CD4-positive, alpha-beta T cell treated with Interleukin-4 for 1 hour (primary cell): ENCODE measurements at regions not wholly inside any gene's neighbourhood (a gene's known extent, or its start where the extent isn't known, plus 50 kb on each side); places are given as distances from the start of the nearest gene placed in this dataset.
"Not testable (repeated sequence)": the region's sequence is repeated elsewhere in the genome, so short reads cannot be mapped to it uniquely, and the experiment has no call there.

Experiments
- DNase-seq, 2 donors: peaks; one replicate each; pipeline ENCODE4 v3.0.0-alpha.2; 2020 to 2022

DNA sequence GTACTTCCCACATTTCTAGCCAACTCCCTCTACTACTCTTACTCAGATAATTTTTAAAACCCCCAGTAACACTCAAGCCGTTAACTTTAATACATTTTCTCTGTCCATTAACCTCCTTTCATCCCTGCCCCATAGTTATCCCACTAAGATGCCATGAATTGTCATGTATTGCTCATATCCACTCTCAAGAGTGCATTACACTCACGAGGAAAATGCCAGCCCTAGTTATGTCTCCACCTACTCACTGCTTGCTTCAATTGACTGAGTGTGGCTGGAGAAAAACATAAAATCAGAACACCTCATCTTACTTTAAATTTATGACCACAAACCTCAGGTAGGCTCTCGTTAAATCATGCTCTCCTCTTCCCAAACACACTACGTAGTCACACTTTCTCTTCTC lies 324.1 kb upstream of the NPSR1 start:
- DNase-seq = no peak

DNA sequence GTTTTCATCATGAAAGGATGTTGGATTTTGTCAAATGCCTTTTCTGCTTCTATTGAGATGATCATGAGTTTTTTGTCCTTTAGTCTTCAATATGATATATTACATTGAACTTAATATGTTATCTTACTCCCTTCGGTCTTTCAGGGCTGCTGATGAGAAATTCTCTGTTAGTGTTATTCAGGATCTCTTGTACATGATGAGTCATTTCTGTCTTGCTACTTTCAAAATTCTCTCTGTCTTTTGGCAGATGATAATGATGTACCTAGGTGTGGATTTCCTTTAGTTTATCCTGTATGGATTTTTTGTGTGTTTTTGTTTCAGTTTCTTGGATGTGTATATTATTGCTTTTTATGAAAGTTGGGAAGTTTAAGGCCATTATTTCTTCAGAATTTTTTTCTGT lies 320.9 kb upstream of the NPSR1 start:
- no peak for DNase-seq

DNA sequence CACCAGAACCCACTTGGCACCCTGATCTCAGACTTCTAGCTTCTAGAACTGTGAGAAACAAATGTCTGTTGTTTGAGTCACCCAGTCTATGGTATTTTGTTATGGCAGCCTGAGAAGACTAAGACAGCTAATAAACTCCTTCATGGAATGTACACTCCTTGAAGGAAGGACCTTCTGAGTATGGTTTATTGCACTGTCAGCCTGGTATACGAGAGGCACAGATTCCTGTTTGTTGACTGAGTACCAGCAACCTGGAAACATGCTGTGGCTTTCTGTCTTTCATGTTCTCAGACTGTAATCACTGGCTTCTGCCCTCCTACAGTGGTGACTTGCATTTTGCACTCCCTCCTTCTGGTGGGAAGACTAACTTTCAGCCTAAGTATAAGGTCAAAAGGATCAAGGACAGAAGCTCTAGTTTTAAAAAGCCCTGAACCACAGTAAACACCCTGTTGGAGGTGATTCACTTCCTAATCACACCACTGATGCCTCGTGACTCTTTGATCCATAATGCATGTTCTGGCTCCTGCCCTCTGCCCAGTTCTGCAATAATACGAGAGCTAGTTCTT lies 319.0 kb upstream of the NPSR1 start:
- DNase-seq = no peak

DNA sequence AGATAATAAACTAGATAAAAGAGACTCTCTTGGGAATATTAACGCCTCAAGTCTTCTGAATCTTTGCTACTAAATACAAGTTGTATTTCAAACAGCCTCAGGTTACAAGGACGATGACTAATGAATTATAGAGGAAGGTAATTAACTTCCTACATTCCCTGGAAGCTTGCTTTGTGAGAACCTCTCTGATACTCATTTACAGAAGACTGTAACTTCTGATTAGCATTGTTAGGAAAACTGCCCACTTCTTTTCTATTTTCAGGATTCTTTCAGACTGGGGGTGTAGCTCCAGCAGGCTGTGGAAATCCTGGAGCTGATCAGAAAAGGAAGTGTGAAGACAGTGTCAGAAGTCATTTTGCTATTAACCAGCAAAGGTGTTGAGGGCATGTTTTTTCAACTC lies 316.7 kb upstream of the NPSR1 start:
- DNase-seq = no peak

DNA sequence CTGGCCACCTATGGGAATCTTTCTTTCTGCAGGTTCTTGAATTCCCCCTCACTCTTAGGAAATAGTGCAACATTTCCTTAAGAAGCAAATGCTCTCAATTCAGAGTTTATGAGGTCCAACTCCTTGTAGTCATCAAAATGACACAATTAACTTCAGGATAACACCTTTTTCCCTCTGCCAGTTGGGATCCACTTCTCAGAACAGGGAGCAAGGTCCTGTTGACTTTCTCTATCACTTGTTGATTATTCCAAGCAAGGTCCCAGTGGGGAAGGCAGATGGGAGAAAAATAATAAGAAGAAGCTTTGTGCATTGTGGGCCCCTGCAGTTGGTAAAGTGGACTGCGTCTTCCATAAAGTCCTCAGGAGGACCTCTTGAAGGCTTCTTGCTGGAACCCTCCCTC lies 315.6 kb upstream of the NPSR1 start:
- no peak for DNase-seq

DNA sequence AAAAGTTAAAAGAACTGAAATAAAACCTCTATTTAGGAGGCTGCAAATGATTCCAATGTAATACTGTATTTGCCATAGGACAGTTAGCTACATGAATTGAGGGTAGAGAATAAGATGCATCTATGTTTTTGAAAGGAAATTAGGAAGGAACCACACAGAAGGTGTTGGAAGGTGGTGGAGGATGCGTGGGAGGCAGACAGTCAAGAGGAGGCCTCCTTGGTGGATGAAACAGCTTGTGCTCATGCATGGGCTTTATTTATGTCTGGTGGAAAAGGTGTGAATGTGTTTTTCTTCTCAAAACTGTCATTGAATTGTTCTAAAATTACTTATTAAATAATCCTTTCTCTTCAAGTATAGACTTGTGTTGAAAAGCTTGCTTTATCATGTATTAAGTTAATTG lies 314.4 kb upstream of the NPSR1 start:
- DNase-seq = no peak

DNA sequence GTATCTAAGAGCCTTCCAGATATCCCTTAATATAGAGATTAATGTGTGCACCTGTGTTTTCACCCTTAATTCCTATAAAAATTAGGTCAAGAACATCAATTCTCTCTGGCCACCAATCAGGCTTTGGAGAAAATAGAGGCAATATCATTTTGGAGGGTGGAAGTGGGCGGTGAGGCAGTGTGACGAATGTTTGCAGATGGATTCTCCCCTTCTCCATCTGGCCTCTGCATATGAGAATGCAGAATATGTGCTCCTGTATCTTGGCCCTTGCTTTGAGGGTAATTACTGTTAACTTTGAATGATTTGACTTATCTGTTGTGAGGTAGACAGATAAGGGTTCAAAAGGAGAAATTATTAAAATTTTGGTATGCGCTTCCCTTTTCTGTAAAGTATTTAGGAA lies 304.0 kb upstream of the NPSR1 start:
- DNase-seq = no peak

DNA sequence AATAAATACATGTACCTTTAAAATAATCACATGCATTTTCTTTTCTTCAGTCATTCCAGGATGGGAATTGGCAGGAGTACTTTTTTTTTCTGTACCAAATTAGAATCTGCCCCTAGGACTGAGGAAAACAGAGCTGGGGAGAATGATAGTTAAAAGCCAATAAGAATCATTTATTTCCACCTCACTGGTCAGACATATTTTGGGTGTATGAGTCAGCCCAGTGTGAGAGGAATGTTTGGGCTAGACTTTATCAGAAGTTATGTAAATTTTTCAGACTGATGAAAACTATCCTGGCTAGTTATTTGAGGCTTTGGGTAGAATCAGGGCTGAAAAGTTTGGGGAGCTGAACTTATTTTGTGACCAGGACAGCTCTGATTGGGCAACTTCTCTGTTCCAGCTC lies 303.1 kb upstream of the NPSR1 start:
- DNase-seq = no peak

DNA sequence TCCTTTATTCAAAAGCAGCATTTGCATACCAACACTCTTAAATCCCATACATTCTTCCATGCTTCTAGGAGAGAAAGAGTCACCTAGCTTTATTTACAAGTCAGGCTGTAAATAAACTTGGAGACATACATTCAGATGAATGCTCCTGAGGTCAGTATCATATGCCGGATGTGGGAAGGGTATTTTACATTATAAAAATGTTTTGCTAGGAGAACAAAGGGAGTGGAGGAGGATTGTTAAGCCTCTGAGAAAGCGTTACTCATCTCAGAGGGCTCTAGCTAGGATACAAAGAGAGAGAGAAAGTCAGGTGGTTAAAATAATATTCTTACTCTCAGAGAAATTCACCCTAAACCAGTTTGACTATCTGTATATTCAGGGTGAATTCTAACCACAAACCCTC lies 300.9 kb upstream of the NPSR1 start:
- no peak for DNase-seq

DNA sequence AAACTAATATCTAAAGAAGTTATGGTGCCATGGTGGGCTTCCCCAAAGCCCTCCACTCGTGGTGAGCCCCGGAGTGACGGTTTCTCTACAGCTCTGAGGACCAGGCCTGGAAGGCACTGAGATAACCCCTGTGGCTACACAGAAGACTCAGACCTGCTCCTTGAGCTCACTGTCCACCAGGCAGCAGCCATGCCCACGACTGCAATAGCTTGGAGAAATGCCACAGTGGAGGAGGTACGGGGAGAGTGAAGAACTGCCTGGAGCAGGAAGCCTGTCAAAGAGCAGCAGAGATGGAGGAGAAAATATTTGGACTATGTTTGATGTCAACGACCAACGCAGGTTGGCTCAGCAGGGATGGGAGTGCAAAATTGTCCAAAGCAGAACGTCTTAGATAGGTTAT lies 300.1 kb upstream of the NPSR1 start:
- no peak for DNase-seq

DNA sequence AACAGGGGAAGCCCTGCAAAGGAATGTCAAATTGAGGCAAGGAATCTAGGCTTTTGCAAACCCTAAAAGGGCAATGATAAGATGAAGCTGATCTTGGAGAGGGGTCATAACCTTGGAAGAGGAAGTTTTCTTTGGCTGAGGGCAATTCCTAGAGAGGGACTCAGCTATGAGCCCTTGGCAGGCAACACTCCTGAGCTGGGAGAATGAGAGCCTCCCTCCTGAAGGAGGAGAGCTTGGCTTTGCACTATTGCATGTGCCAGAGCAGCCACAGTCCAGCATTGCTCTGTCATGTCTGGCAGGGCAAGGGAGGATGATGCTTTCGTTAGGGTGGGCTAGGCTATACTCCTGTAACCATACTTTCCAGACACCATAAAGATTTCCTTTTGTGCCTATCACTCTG lies 299.4 kb upstream of the NPSR1 start:
- not testable (repeated sequence) for DNase-seq

DNA sequence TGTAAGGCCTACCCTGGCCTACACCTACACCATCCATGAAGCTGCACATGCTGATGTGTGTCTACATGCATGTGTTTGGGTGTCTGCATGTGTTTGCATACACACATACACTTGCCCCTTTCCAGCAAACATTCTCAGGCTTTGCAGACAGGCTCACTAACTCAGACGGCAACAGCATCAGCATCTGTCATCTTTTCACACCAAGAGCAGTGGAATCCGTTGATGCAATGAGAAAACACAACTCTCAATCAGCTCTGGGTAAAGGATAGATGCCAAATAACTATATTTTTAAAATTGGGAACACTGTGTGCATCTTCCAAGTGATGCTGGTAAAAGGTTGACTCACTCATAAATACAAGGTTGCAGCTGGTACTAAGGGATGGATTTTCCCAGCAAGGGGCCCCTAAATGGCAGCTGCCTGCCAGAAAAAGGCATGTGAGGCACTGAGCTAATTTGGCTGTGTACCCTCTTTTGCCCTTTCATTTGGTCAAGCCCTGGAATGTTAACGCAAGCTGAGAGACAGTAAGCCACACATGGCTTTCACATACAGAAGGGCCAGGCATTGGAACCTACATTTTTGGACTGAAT lies 296.3 kb upstream of the NPSR1 start:
- DNase-seq = no peak

DNA sequence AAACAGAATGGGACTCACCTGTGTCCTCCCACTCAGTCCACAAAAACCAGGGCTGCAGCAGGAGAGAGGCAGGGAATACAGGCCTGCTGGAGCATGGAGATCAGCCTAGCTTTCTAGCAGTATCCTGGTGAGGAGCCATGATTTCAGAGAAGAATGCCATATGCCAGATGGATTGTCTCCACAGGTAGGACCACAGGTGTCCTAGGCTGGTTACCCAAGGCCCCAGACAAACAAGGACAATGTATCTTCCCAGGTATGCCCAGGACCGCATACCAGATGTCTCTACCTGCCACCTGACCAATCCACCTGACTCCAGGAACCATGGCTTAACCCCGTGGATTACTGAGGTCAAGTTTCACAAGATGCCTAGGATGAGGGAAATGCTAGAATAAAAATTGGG lies 295.4 kb upstream of the NPSR1 start:
- DNase-seq = no peak

DNA sequence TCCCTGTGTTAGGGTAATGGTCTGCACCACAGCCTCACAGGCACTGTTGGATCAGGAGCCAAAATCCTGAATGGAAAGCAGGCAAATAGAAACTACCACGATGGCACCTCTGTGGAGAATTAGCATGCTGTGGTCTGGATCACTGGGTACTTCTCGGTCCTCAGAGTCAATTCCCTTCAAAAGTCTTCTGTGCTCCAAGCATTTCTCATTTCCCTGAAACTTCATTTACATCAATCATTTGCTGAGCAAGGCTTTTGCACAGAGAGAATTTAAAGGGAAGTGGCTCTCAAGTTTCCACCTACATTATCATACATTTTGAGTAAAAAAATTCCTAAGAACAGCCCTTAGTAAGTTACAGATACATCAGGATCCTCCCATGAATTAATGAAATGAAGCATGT lies 293.9 kb upstream of the NPSR1 start:
- no peak for DNase-seq

DNA sequence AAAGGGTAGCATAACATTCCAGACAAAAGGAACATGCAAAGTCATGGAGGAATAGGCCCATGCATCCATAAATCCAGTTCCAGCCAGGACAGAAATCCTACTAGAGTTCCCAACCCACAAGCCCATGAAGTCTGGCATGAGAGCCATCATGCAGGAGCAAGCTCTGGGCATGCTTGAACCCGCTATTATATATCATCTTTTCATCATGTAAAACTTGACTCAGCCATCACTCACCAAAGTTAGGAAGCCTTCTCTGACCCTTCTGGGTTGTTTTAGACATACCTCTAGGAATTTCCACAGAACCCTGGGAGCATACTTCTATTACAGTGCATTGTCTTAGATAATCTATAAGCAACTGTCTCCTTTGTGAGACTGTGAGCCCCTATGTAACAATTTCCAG lies 293.0 kb upstream of the NPSR1 start:
- no peak for DNase-seq

DNA sequence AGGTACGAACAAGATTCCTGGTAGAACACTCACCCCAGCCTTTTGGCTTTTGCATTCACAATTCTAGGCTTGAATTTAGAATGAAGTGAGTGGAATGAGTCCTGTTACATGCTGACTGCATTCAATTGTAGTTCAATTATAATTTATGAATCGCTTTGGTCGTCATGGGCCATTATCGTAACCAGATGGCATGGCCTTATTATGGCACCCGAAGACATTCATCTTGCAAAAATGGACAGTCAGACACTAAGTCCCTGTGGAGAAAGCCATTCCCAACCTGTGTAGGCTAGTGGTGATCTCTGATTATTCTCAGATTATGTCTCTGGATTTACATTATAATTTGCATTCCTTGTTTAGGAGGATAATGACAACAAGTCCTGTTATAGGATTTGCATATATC lies 292.4 kb upstream of the NPSR1 start:
- DNase-seq = no peak

DNA sequence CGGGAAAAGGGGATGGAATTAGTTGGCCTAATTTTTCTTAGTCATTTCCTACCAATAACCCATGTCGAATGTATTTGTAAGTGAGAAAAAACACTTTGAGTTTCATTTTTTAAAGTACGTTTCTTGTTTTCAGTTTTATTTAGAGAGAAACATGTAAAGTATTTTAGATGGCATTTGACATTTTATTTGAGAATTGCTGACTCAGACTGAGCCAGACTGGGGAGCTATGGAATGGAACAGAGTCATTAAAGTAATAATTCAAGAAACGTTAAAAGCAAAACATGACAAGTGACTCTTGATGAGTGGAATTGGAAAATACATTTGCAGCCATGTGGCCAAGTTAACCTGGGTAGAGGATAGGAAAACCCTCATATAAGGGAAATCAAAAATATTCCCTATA lies 286.1 kb upstream of the NPSR1 start:
- DNase-seq = no peak

DNA sequence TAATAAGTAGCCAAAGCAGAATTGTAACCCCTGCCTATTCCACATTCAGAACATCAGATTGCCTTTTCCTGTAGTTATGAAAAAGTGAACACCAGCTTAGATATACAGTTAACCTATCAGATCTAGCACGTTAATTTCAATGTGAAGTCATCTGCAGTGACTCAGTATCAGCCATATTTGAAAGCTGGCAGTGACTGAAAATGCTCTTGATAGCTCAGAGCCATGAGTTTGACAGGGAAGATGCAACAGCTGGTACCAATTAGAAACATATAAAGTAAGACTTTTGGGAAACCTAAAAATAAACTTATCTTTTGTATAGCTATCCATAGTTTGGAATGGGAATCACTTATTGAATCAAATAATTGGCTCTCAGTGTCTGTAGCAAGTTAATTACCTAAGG lies 284.1 kb upstream of the NPSR1 start:
- no peak for DNase-seq

DNA sequence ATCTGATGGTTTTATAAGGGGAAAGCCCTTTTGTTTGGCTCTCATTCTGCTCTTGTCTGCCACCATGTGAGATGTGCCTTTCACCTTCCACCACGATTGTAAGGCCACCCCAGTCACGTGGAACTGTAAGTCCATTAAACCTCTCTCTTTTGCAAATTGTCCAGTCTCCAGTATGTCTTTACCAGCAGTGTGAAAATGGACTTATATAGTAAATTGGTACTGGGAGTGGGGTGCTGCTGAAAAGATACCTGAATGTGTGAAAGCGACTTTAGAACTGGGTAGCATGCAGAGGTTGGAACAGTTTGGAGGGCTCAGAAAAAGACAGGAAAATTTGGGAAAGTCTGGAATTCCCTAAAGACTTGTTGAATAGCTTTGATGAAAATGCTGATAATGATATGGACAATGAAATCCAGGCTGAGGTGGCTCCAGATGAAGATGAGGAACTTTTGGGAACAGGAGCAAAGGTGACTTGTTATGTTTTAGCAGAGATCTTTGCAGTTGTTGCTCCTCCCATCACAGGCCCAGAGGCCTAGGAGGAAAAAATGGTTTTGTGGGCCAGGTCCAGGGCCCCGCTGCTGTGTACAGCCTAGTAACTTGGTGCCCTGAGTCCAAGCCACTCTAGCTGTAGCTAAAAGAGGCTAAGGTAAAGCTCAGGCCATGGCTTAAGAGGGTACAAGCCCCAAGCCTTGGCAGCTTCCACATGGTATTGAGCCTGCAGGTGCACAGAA lies 275.7 kb upstream of the NPSR1 start:
- no peak for DNase-seq

DNA sequence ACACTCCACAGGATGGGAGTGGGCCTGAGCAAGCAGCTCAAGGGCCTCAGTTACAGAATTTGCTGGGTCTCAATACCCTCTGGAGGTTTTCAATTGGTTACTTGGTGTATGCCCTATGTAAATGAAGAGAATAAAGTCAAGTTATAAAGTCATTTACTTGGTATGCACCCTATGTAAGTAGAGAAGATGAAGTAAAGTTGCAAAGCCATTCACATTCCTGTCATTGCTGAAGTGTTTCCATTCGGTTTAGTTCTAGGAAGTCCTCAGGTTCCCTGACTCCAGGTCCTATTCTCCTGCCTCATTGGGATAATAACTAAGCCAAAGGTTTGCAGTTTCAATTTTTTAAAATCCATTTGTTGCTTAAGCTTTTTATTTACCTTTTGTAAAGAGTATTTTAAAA lies 272.6 kb upstream of the NPSR1 start:
- no peak for DNase-seq

DNA sequence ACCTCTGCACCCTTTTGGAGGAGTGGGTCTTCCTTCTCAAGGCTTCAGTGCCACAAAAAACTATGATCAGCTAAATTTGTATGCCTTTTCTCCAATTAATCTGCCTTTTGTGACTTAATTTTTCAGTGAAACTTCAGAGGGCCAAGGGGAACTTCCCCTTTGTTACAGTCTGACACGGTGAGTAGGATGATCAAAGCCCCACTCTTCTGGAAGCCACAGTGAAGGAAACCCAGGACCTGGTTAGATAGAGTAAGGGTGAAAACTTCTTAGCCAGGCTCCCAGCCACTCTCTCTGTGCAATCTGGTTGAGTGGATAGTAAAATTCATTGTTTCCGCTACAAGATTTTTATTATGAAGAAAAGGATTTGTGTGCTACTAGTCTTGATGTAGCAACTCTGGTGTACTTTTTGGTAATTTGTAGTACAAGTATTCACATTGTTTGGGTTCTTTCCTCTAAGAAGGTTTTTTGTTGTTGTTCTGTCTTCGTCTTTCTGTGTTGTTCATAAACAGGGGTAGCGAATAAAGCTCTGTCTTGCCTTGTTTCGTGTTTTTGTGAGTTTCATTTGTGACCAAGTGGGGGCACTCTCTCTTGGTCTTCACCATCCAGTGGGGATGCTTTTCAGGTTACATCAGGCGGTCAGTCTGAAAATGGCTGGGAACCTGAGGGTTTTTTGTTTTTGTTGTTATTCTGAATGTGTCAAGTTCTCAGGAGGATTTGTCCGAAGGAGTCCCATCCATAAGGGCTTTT lies 268.5 kb upstream of the NPSR1 start:
- DNase-seq = no peak

DNA sequence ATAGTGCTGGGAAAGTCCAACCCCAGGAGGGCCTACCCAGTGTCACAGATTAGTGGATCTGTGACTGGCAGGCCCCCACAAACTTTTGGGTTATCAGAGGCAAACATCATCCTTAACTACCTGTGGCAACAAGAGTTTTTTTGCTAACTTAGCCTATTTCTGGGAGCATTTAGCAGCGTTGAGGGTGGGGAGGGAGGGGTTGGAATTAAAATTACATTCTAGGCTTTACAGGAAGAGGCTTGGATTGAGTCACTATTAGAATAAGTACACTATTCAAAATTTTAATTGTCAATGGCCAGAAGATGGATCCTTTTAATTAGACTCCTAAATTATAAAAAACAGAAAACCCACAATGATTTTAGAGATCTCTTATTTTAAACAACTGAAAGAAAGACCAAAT lies 267.9 kb upstream of the NPSR1 start:
- DNase-seq = no peak

DNA sequence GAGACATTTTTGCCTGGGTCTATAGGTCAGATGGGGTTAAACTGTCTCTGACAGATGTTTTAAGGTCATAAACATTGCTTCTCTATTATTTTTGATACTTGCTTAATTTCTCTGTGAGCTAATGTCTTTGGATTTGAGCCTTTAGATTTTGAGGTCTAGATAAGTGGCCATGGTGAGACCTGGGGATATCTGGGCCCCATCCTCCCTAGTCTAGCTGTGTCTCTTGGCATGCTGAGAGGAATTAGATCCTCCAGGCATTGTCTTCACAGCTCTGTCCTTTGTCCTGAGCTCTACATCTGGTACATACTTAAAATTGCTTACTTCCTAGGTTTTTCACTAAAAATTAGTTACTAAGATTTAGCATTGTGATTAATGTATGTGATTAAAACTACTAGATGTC lies 265.0 kb upstream of the NPSR1 start:
- no peak for DNase-seq

DNA sequence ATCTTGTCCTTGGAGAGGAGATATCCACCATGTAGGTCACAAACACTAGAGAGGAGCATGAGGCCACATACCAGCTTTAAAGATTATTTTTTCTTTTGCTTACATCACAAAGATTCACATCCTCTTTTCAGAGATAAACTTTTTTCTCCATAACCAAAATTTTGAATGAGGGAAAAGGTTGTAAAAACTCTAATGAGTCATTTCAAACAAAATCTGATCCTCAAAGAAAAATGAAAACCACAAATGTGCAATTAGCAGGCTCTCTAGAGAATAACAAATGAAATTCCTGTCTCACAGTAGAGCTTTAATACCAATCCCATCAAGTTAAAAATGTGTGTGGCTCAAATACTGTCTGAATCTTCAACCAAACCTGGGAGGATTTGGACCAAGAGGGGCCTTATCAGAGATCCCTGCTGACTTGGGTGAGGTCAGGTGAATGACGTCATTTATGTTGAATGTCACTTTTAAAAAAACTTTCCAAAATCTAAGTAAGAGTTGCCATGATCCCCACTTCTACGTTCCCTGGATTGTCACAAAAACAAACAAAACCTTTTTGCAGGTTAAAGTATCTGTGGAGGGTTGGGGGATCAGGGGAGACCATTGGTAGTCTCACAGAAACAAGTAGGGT lies 261.5 kb upstream of the NPSR1 start:
- DNase-seq = no peak
